ENCODE measurements at regions not wholly inside any gene's neighbourhood (a gene's known extent, or its start where the extent isn't known, plus 50 kb on each side); places are given as distances from the start of the nearest gene placed in this dataset.

DNA sequence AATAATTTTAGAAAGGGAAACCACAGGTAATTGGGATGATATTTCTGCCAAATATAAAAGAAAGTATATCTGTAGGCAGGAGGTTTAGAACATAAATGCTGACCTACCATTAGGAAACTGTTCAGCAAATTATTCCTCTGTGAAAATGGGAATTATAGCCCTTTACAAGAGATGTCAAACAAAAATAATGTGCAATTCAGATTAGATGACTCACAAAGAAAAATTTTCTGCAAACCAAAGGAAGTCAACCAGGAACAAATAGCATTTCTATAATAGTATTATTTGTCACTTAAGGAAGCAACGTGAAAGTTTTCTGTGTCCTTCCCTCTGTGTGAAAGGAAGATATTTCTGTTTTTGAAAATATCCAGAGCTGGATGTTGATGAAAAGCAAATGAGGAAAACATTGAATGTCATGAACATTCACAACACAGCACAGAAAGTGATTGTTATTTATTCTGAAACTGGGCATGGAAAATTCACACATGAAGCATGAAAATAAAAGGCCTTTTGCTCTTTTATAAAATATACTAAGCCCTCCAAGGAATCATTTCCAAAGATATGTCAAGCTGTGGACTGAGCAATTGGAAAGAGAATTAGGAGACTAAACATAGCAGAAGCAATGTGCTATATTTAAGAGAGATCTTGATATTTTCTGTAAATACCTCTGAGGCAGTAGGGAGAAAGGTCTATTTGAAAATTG lies 57.9 kb upstream of the SPHKAP start:
- TF ChIP-seq EP300 (IDR thresholded peaks at IDR 0.05): no peak
- TF ChIP-seq, protein P1, sequence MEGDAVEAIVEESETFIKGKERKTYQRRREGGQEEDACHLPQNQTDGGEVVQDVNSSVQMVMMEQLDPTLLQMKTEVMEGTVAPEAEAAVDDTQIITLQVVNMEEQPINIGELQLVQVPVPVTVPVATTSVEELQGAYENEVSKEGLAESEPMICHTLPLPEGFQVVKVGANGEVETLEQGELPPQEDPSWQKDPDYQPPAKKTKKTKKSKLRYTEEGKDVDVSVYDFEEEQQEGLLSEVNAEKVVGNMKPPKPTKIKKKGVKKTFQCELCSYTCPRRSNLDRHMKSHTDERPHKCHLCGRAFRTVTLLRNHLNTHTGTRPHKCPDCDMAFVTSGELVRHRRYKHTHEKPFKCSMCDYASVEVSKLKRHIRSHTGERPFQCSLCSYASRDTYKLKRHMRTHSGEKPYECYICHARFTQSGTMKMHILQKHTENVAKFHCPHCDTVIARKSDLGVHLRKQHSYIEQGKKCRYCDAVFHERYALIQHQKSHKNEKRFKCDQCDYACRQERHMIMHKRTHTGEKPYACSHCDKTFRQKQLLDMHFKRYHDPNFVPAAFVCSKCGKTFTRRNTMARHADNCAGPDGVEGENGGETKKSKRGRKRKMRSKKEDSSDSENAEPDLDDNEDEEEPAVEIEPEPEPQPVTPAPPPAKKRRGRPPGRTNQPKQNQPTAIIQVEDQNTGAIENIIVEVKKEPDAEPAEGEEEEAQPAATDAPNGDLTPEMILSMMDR (IDR thresholded peaks at IDR 0.05): no peak
- TF ChIP-seq POLR2A (IDR thresholded peaks at IDR 0.05): no peak

Data from sigmoid colon (tissue), 4 donors.